H1 (cell line): ENCODE measurements at regions not wholly inside any gene's neighbourhood (a gene's known extent, or its start where the extent isn't known, plus 50 kb on each side); places are given as distances from the start of the nearest gene placed in this dataset.

Experiments
- CTCF ChIA-PET: fragments of 300-600 bp; sonication (Branson Sonifier 250); formaldehyde crosslinking; loops from one replicate; lab custom pipeline; 2021; ENCODE audit not compliant: partially characterized antibody; lab: Charles Lee
- POLR2A ChIA-PET: fragments of 300-600 bp; sonication (Branson Sonifier 250); formaldehyde crosslinking; loops from one replicate; lab custom pipeline; 2021; ENCODE audit warnings: inconsistent platforms; ENCODE audit not compliant: partially characterized antibody; lab: Charles Lee
- DNase-seq, 2 experiments: peaks; one replicate each; pipeline versions ENCODE4 v3.0.0 to v3.0.0-alpha.2; 2010 to 2022; ENCODE audit warnings: low spot score in 2 of 2, low read depth in 1 of 2, mixed read lengths in 1 of 2
- FAIRE-seq: peaks from 2 replicates; lab custom pipeline; 2011; peaks lifted over from hg19 to GRCh38; lab: Jason Lieb, UNC
- H2AFZ ChIP-seq: 2 replicates; pipeline ENCODE4 v1.8.1; 2012; ENCODE audit warnings: low read length, inconsistent platforms
- H2AK5ac ChIP-seq: 2 replicates; pipeline ENCODE4 v1.6.1; 2013; ENCODE audit warnings: low read depth, low read length
- H2BK120ac ChIP-seq: replicated peaks from 2 replicates; pipeline ENCODE3; 2013; ENCODE audit warnings: low read depth, low read length, inconsistent platforms
- H2BK12ac ChIP-seq: 2 replicates; pipeline ENCODE4 v1.6.1; 2013; ENCODE audit warnings: low read depth, low read length
- H2BK15ac ChIP-seq: 2 replicates; pipeline ENCODE4 v1.6.1; 2013; ENCODE audit warnings: low read length
- H2BK20ac ChIP-seq: 2 replicates; pipeline ENCODE4 v1.6.1; 2013; ENCODE audit warnings: low read length
- H2BK5ac ChIP-seq: 2 replicates; pipeline ENCODE4 v1.6.1; 2013; ENCODE audit warnings: low read depth, low read length
- H3K14ac ChIP-seq: 2 replicates; pipeline ENCODE4 v1.6.1; 2013; ENCODE audit warnings: inconsistent platforms; ENCODE audit not compliant: insufficient read length
- H3K18ac ChIP-seq: 2 replicates; pipeline ENCODE4 v1.6.1; 2013; ENCODE audit warnings: low read length; ENCODE audit errors: extremely low read depth
- H3K23ac ChIP-seq: 2 replicates; pipeline ENCODE4 v1.6.1; 2013; ENCODE audit warnings: inconsistent platforms; ENCODE audit not compliant: insufficient read length
- H3K23me2 ChIP-seq: 2 replicates; pipeline ENCODE4 v1.6.1; 2013; ENCODE audit warnings: low read depth, low read length
- H3K27ac ChIP-seq: 2 replicates; pipeline ENCODE4 v1.6.1; 2011; ENCODE audit warnings: low read depth, low read length, inconsistent platforms
- H3K27me3 ChIP-seq, 4 experiments: replicated peaks in 1 of 4; 1 replicate in 1 of 4; 2 replicates in 3 of 4; pipeline versions ENCODE4 v1.6.1 to v1.8.1; 2011 to 2013; ENCODE audit warnings: low read length in 3 of 4, mild to moderate bottlenecking in 3 of 4, inconsistent platforms in 2 of 4, mixed read lengths in 2 of 4, moderate library complexity in 1 of 4; ENCODE audit not compliant: control insufficient read depth in 3 of 4, insufficient read depth in 3 of 4; ENCODE audit errors: extremely low read depth in 1 of 4
- H3K36me3 ChIP-seq, 4 experiments: 2 replicates each; pipeline versions ENCODE4 v1.6.1 to v1.8.1; 2011 to 2013; ENCODE audit warnings: mild to moderate bottlenecking in 4 of 4, low read length in 3 of 4, moderate library complexity in 2 of 4, control low read depth in 1 of 4, inconsistent platforms in 1 of 4; ENCODE audit not compliant: insufficient read depth in 4 of 4, control insufficient read depth in 2 of 4
- H3K4ac ChIP-seq: replicated peaks from 2 replicates; pipeline ENCODE3; 2013; ENCODE audit warnings: low read length, low read depth, mixed read lengths, inconsistent platforms; ENCODE audit not compliant: insufficient read length
- H3K4me1 ChIP-seq, 4 experiments: replicated peaks in 1 of 4; 1 replicate in 1 of 4; 2 replicates in 3 of 4; pipeline versions ENCODE4 v1.6.1 to v1.8.1; 2011 to 2013; ENCODE audit warnings: low read length in 3 of 4, inconsistent platforms in 2 of 4, mixed read lengths in 1 of 4; ENCODE audit not compliant: insufficient read depth in 4 of 4, control insufficient read depth in 3 of 4
- H3K4me2 ChIP-seq, 2 experiments: 2 replicates each; pipeline versions ENCODE4 v1.6.1 to v1.8.1; 2011 to 2013; ENCODE audit warnings: low read depth in 2 of 2, low read length in 2 of 2, control low read depth in 1 of 2, inconsistent platforms in 1 of 2, mild to moderate bottlenecking in 1 of 2; ENCODE audit not compliant: insufficient read depth in 1 of 2
- H3K4me3 ChIP-seq, 4 experiments: fragments of 200-600, 300-600 bp in 1 of 4; sonication (generic), shearing (Covaris generic), sonication (Bioruptor Twin) in 1 of 4; 2 replicates each; pipeline versions ENCODE4 v1.5.1 to v1.8.1; 2011 to 2016; ENCODE audit warnings: low read length in 4 of 4, low read depth in 3 of 4, control low read depth in 2 of 4, inconsistent platforms in 2 of 4, mild to moderate bottlenecking in 2 of 4, mixed read lengths in 1 of 4, moderate library complexity in 1 of 4; ENCODE audit not compliant: insufficient read depth in 2 of 4; ENCODE audit errors: extremely low read depth in 1 of 4
- H3K56ac ChIP-seq: replicated peaks from 2 replicates; pipeline ENCODE3; 2013; ENCODE audit warnings: low read depth, mild to moderate bottlenecking, mixed read lengths, low read length, inconsistent platforms; ENCODE audit not compliant: insufficient read length
- H3K79me1 ChIP-seq: 2 replicates; pipeline ENCODE4 v1.6.1; 2013; ENCODE audit warnings: low read depth, low read length, control low read depth
- H3K79me2 ChIP-seq, 2 experiments: 2 replicates each; pipeline versions ENCODE4 v1.6.1 to v1.8.1; 2012 to 2013; ENCODE audit warnings: low read length in 2 of 2, mild to moderate bottlenecking in 2 of 2, inconsistent platforms in 1 of 2; ENCODE audit not compliant: insufficient read depth in 2 of 2, control insufficient read depth in 1 of 2
- H3K9ac ChIP-seq, 4 experiments: replicated peaks in 1 of 4; 1 replicate in 1 of 4; 2 replicates in 3 of 4; pipeline versions ENCODE4 v1.6.1 to v1.8.1; 2011 to 2013; ENCODE audit warnings: low read depth in 3 of 4, low read length in 3 of 4, control low read depth in 2 of 4, mild to moderate bottlenecking in 2 of 4, moderate library complexity in 2 of 4, inconsistent platforms in 1 of 4; ENCODE audit errors: extremely low read depth in 1 of 4
- H3K9me3 ChIP-seq, 2 experiments: 2 replicates each; pipeline versions ENCODE4 v1.6.1 to v1.8.1; 2012 to 2013; ENCODE audit warnings: mild to moderate bottlenecking in 2 of 2, moderate library complexity in 2 of 2, control low read depth in 1 of 2, inconsistent platforms in 1 of 2, low read depth in 1 of 2, low read length in 1 of 2, mixed read lengths in 1 of 2; ENCODE audit not compliant: insufficient read depth in 2 of 2
- H4K20me1 ChIP-seq, 2 experiments: replicated peaks in 1 of 2; 2 replicates each; pipeline versions ENCODE3 to v1.8.1; 2011 to 2013; ENCODE audit warnings: inconsistent platforms in 2 of 2, low read length in 2 of 2, mild to moderate bottlenecking in 1 of 2; ENCODE audit not compliant: insufficient read depth in 2 of 2, control insufficient read depth in 1 of 2
- H4K5ac ChIP-seq: 2 replicates; pipeline ENCODE4 v1.6.1; 2013; ENCODE audit warnings: low read length, low read depth, mixed read lengths, inconsistent platforms; ENCODE audit not compliant: insufficient read length
- H4K8ac ChIP-seq: 2 replicates; pipeline ENCODE4 v1.8.0; 2013; ENCODE audit warnings: mild to moderate bottlenecking, moderate library complexity, low read length, inconsistent platforms; ENCODE audit not compliant: insufficient read depth; ENCODE audit errors: extremely low read depth
- H4K91ac ChIP-seq: replicated peaks from 2 replicates; pipeline ENCODE3; 2013; ENCODE audit warnings: low read length, mixed read lengths, inconsistent platforms; ENCODE audit not compliant: insufficient read length
- BACH1 ChIP-seq: IDR thresholded peaks from 2 replicates; pipeline ENCODE4 v1.6.1; 2012; ENCODE audit warnings: low read length, improper control_type of control experiment
- BRCA1 ChIP-seq: IDR thresholded peaks from 2 replicates; pipeline ENCODE4 v1.6.1; 2012; ENCODE audit warnings: low read depth, low read length, improper control_type of control experiment
- CTBP2 ChIP-seq: IDR thresholded peaks from 2 replicates; pipeline ENCODE4 v1.7.0; 2011; ENCODE audit warnings: borderline replicate concordance, mild to moderate bottlenecking, moderate library complexity, mixed read lengths, low read length; ENCODE audit not compliant: insufficient read depth, insufficient read length
- E2F6 ChIP-seq: IDR thresholded peaks from 2 replicates; pipeline ENCODE4 v1.6.1; 2012; ENCODE audit warnings: inconsistent platforms
- EP300 ChIP-seq, 2 experiments: IDR thresholded peaks; 1 replicate in 1 of 2; 2 replicates in 1 of 2; pipeline ENCODE4 v1.6.1; 2011 to 2012; ENCODE audit warnings: low read depth in 2 of 2, low read length in 2 of 2, mild to moderate bottlenecking in 2 of 2, borderline replicate concordance in 1 of 2, inconsistent platforms in 1 of 2, moderate library complexity in 1 of 2
- HDAC6 ChIP-seq: IDR thresholded peaks from one replicate; pipeline ENCODE4 v1.7.1; 2012; ENCODE audit warnings: low read depth, mild to moderate bottlenecking, inconsistent platforms, low read length, moderate library complexity
- MAFK ChIP-seq: IDR thresholded peaks from 2 replicates; pipeline ENCODE4 v1.6.1; 2012; ENCODE audit warnings: low read depth, mild to moderate bottlenecking, improper control_type of control experiment, low read length
- RAD21 ChIP-seq, 2 experiments: IDR thresholded peaks in 1 of 2; conservative IDR thresholded peaks in 1 of 2; 2 replicates each; pipeline ENCODE4 v1.6.1; 2011; ENCODE audit warnings: low read depth in 2 of 2, low read length in 2 of 2, improper control_type of control experiment in 1 of 2, inconsistent platforms in 1 of 2, mild to moderate bottlenecking in 1 of 2, moderate library complexity in 1 of 2
- SRF ChIP-seq: IDR thresholded peaks from 2 replicates; pipeline ENCODE4 v1.6.1; 2011; ENCODE audit warnings: mild to moderate bottlenecking, low read depth, low read length, moderate library complexity
- TBP ChIP-seq: IDR thresholded peaks from 2 replicates; pipeline ENCODE4 v1.6.1; 2011; ENCODE audit warnings: low read depth, low read length, improper control_type of control experiment
- TCF12 ChIP-seq: IDR thresholded peaks from 2 replicates; pipeline ENCODE4 v1.6.1; 2011; ENCODE audit warnings: low read depth, mild to moderate bottlenecking, low read length

- H3K27ac ChIP-seq: no peak overlapping the region
- H2BK20ac ChIP-seq: no peak overlapping the region
- DNase-seq: no peak
These were observed 84.9 kb upstream of the POU1F1 start for GRCh38 chr3:87361271-87361670.

More at GRCh38 chr3:87361271-87361670, 84.9 kb upstream of the POU1F1 start:
- no peak overlapping the region for H4K8ac ChIP-seq
- H3K4me3 ChIP-seq: no peak overlapping the region
- no peaks in the 10 kb centered on the region for H3K79me2 ChIP-seq
- H3K56ac ChIP-seq: no peak overlapping the region
- no peak overlapping the region for H3K4ac ChIP-seq
- no peak overlapping the region for H3K14ac ChIP-seq
- no peak overlapping the region for H2BK5ac ChIP-seq
- no peaks in the 10 kb centered on the region for H3K9me3 ChIP-seq
- FAIRE-seq: no peak
- H2BK12ac ChIP-seq: no peak overlapping the region
- no peak overlapping the region for H2AK5ac ChIP-seq
- no peak overlapping the region for H3K23ac ChIP-seq
- H3K4me2 ChIP-seq: no peak overlapping the region
- H3K23me2 ChIP-seq: no peaks in the 10 kb centered on the region
- H3K79me1 ChIP-seq: no peaks in the 10 kb centered on the region
- no peak overlapping the region for H2BK15ac ChIP-seq
- H3K36me3 ChIP-seq: no peaks in the 10 kb centered on the region
- no peak overlapping the region for H3K18ac ChIP-seq
- TF ChIP-seq BRCA1 (no peak), CTBP2 (no peak), RAD21 (IDR thresholded peaks at IDR 0.05 in 1 of 2, conservative IDR thresholded peaks at IDR 0.05 in 1 of 2; ENCODE audit: low read depth in 2 of 2, low read length in 2 of 2) (no peak), HDAC6 (no peak), MAFK (no peak), BACH1 (no peak), EP300 (IDR thresholded peaks at IDR 0.05; ENCODE audit: borderline replicate concordance in 1 of 2, low read depth in 2 of 2, low read length in 2 of 2) (no peak), TCF12 (no peak), E2F6 (no peak), SRF (no peak), TBP (no peak)
- ChIA-PET CTCF (interaction anchor here (1.1 to 1.2 kb wide), 2 partner anchors 10 to 49 kb away, joined by 3 to 7 read pairs; no protein-coding TSS in a partner anchor), POLR2A (no interaction called here)
- H3K27me3 ChIP-seq: no peaks in the 10 kb centered on the region
- peaks cover 0 to 3% (median 0%) of the 10 kb centered on the region in 4 experiments; a peak in 1 of 7 replicates for H3K4me1 ChIP-seq
- no peak overlapping the region for H3K9ac ChIP-seq
- no peaks in the 10 kb centered on the region for H4K20me1 ChIP-seq
- H2BK120ac ChIP-seq: no peak overlapping the region
- no peak overlapping the region for H4K91ac ChIP-seq
- H2AFZ ChIP-seq: no peak overlapping the region
- H4K5ac ChIP-seq: no peak overlapping the region
